ENCODE measurements at regions not wholly inside any gene's neighbourhood (a gene's known extent, or its start where the extent isn't known, plus 50 kb on each side); places are given as distances from the start of the nearest gene placed in this dataset.

GRCh38 chr1:36641776-36642175 is 159.1 kb upstream of the CSF3R start:
- no peak overlapping the region for H3K27ac ChIP-seq
- no peaks in the 10 kb centered on the region for H3K9me3 ChIP-seq
- no peaks in the 10 kb centered on the region for H3K4me1 ChIP-seq
- no peak overlapping the region for H3K4me3 ChIP-seq
- in situ Hi-C loops (cut with MboI; ENCODE audit: low pct_ligation_motif_present in 1 of 4, low pct_unique_long_range_greater_than_20kb in 1 of 4, low sequenced_read_pairs in 3 of 4) = no loop called here
- intact Hi-C loops (cut with DNase I; ENCODE audit: low total_unique reads) = no loop called here
- no peak for DNase-seq
- TF ChIP-seq POLR2AphosphoS5 (IDR thresholded peaks at IDR 0.05) (no peak), EP300 (IDR thresholded peaks at IDR 0.05; ENCODE audit: low read depth) (no peak), POLR2A (IDR thresholded peaks at IDR 0.05) (no peak), CTCF (IDR thresholded peaks at IDR 0.05) (no peak)
- 93% methylated on average over 1 of the region's 1 CpG; no CpG with 5 or more reads in 1 of the 2 donors for WGBS, 2 donors (ENCODE audit: low coverage in 1 of 2)
- H3K27me3 ChIP-seq = no peaks in the 10 kb centered on the region
- no peaks in the 10 kb centered on the region for H3K36me3 ChIP-seq

GRCh38 chr1:36639461-36639860 is 156.7 kb upstream of the CSF3R start:
- Histone ChIP-seq H3K4me1 (no peaks in the 10 kb centered on the region), H3K36me3 (no peaks in the 10 kb centered on the region), H3K27ac (no peak overlapping the region), H3K27me3 (no peaks in the 10 kb centered on the region), H3K4me3 (no peak overlapping the region), H3K9me3 (no peaks in the 10 kb centered on the region)
- intact Hi-C loops (cut with DNase I; ENCODE audit: low total_unique reads) = no loop called here
- no peak for DNase-seq
- in situ Hi-C loops (cut with MboI; ENCODE audit: low pct_ligation_motif_present in 1 of 4, low pct_unique_long_range_greater_than_20kb in 1 of 4, low sequenced_read_pairs in 3 of 4) = no loop called here
- 82% methylated on average over 2 of the region's 2 CpGs; no CpG with 5 or more reads in 1 of the 2 donors for WGBS, 2 donors (ENCODE audit: low coverage in 1 of 2)
- TF ChIP-seq EP300 (IDR thresholded peaks at IDR 0.05; ENCODE audit: low read depth) = no peak
- no peak for TF ChIP-seq POLR2A (IDR thresholded peaks at IDR 0.05)
- no peak for TF ChIP-seq CTCF (IDR thresholded peaks at IDR 0.05)

- 48% methylated on average over 3 of the region's 3 CpGs; no CpG with 5 or more reads in 1 of the 2 donors for WGBS, 2 donors (ENCODE audit: low coverage in 1 of 2)
- in situ Hi-C loops (cut with MboI; ENCODE audit: low pct_ligation_motif_present in 1 of 4, low pct_unique_long_range_greater_than_20kb in 1 of 4, low sequenced_read_pairs in 3 of 4) = no loop called here
Observed at GRCh38 chr1:36638268-36638667, 155.6 kb upstream of the CSF3R start.

GRCh38 chr1:36636206-36636605 is 153.5 kb upstream of the CSF3R start:
- Histone ChIP-seq H3K27ac (no peak overlapping the region), H3K4me3 (no peak overlapping the region), H3K9me3 (no peaks in the 10 kb centered on the region), H3K36me3 (no peaks in the 10 kb centered on the region), H3K27me3 (no peaks in the 10 kb centered on the region), H3K4me1 (no peaks in the 10 kb centered on the region)
- DNase-seq = no peak
- WGBS, 2 donors (ENCODE audit: low coverage in 1 of 2) = 79% methylated on average over 10 of the region's 10 CpGs; no CpG with 5 or more reads in 1 of the 2 donors
- intact Hi-C loops (cut with DNase I; ENCODE audit: low total_unique reads) = no loop called here
- in situ Hi-C loops (cut with MboI; ENCODE audit: low pct_ligation_motif_present in 1 of 4, low pct_unique_long_range_greater_than_20kb in 1 of 4, low sequenced_read_pairs in 3 of 4) = no loop called here
- TF ChIP-seq POLR2A (IDR thresholded peaks at IDR 0.05) (no peak), CTCF (IDR thresholded peaks at IDR 0.05) (no peak), POLR2AphosphoS5 (IDR thresholded peaks at IDR 0.05) (no peak), EP300 (IDR thresholded peaks at IDR 0.05; ENCODE audit: low read depth) (no peak)

More at GRCh38 chr1:36638268-36638667, 155.6 kb upstream of the CSF3R start:
- DNase-seq = no peak
- TF ChIP-seq POLR2A (IDR thresholded peaks at IDR 0.05) (no peak), EP300 (IDR thresholded peaks at IDR 0.05; ENCODE audit: low read depth) (no peak), POLR2AphosphoS5 (IDR thresholded peaks at IDR 0.05) (no peak)
- Histone ChIP-seq H3K4me1 (no peaks in the 10 kb centered on the region), H3K27me3 (no peaks in the 10 kb centered on the region), H3K9me3 (no peaks in the 10 kb centered on the region), H3K27ac (no peak overlapping the region), H3K36me3 (no peaks in the 10 kb centered on the region), H3K4me3 (no peak overlapping the region)
- intact Hi-C loops (cut with DNase I; ENCODE audit: low total_unique reads) = no loop called here

GRCh38 chr1:36635284-36635683 is 152.6 kb upstream of the CSF3R start:
- TF ChIP-seq POLR2AphosphoS5 (IDR thresholded peaks at IDR 0.05) (no peak), EP300 (IDR thresholded peaks at IDR 0.05; ENCODE audit: low read depth) (no peak), POLR2A (IDR thresholded peaks at IDR 0.05) (no peak), CTCF (IDR thresholded peaks at IDR 0.05) (no peak)
- Histone ChIP-seq H3K27ac (no peak overlapping the region), H3K36me3 (no peaks in the 10 kb centered on the region), H3K9me3 (no peaks in the 10 kb centered on the region), H3K4me3 (no peak overlapping the region), H3K4me1 (no peaks in the 10 kb centered on the region), H3K27me3 (no peaks in the 10 kb centered on the region)
- 87 to 95% methylated on average over 3 to 5 of the region's 5 CpGs for WGBS, 2 donors (ENCODE audit: low coverage in 1 of 2)
- intact Hi-C loops (cut with DNase I; ENCODE audit: low total_unique reads) = no loop called here
- DNase-seq = no peak
- in situ Hi-C loops (cut with MboI; ENCODE audit: low pct_ligation_motif_present in 1 of 4, low pct_unique_long_range_greater_than_20kb in 1 of 4, low sequenced_read_pairs in 3 of 4) = no loop called here

Measured in transverse colon (tissue), 4 donors.